NCI-H526 treated with DMSO at 0.1 percent for 48 hours (cell line): ENCODE measurements at regions not wholly inside any gene's neighbourhood (a gene's known extent, or its start where the extent isn't known, plus 50 kb on each side); places are given as distances from the start of the nearest gene placed in this dataset.
"Not testable (repeated sequence)": the region's sequence is repeated elsewhere in the genome, so short reads cannot be mapped to it uniquely, and the experiment has no call there.

Source experiments
- DNase-seq: peaks from one replicate; lab custom pipeline; 2025; lab: John Stamatoyannopoulos, UW

GRCh38 chr7:56697058-56697457, 435.2 kb downstream of the ZNF479 start:
- DNase-seq, result not testable (repeated sequence)

GRCh38 chr7:56686276-56686859, 445.9 kb downstream of the ZNF479 start:
- DNase-seq, result no peak

- no peak for DNase-seq
These were observed 493.0 kb downstream of the ZNF479 start for GRCh38 chr7:56639173-56639746.

GRCh38 chr7:56609852-56610355, 493.7 kb upstream of the NUPR2 start:
- DNase-seq, result no peak

GRCh38 chr7:56605146-56605545, 488.9 kb upstream of the NUPR2 start:
- DNase-seq, result no peak

GRCh38 chr7:56578612-56579011, 462.4 kb upstream of the NUPR2 start:
- DNase-seq, result peak; percentile 4

- DNase-seq, result no peak
These were observed 454.8 kb upstream of the NUPR2 start for GRCh38 chr7:56570968-56571367.

GRCh38 chr7:56538541-56539429, 422.6 kb upstream of the NUPR2 start:
- no peak for DNase-seq

- no peak for DNase-seq
These were observed 421.7 kb upstream of the NUPR2 start for GRCh38 chr7:56537952-56538351.

- DNase-seq, result no peak
These were observed 421.3 kb upstream of the NUPR2 start for GRCh38 chr7:56537477-56537876.

- DNase-seq, result no peak
These were observed 378.9 kb upstream of the NUPR2 start for GRCh38 chr7:56495165-56495564.

- DNase-seq, result no peak
These were observed 377.7 kb upstream of the NUPR2 start for GRCh38 chr7:56493704-56494450.

- DNase-seq, result no peak
These were observed 377.0 kb upstream of the NUPR2 start for GRCh38 chr7:56493196-56493595.

- no peak for DNase-seq
These were observed 375.6 kb upstream of the NUPR2 start for GRCh38 chr7:56491636-56492425.

GRCh38 chr7:56483861-56484550, 367.8 kb upstream of the NUPR2 start:
- DNase-seq, result no peak

- DNase-seq, result no peak
These were observed 366.9 kb upstream of the NUPR2 start for GRCh38 chr7:56483153-56483552.

GRCh38 chr7:56479748-56480147, 363.5 kb upstream of the NUPR2 start:
- no peak for DNase-seq

GRCh38 chr7:56479136-56479535, 362.9 kb upstream of the NUPR2 start:
- DNase-seq, result no peak

- DNase-seq, result no peak
These were observed 358.1 kb upstream of the NUPR2 start for GRCh38 chr7:56474271-56474670.

GRCh38 chr7:56471811-56472210, 355.6 kb upstream of the NUPR2 start:
- no peak for DNase-seq
